ENCODE measurements at regions not wholly inside any gene's neighbourhood (a gene's known extent, or its start where the extent isn't known, plus 50 kb on each side); places are given as distances from the start of the nearest gene placed in this dataset.

GRCh38 chr16:65710107-65710506 lies 588.2 kb upstream of the CDH11 start:
- H3K36me3 ChIP-seq (ENCODE audit: low read depth): no peaks in the 10 kb centered on the region
- no peak for TF ChIP-seq CTCF (IDR thresholded peaks at IDR 0.05)
- no peaks in the 10 kb centered on the region for H3K4me1 ChIP-seq (ENCODE audit: low read depth)
- intact Hi-C loops (cut with DNase I, micrococcal nuclease): no loop called here
- ATAC-seq: no peak
- H3K9me3 ChIP-seq: no peaks in the 10 kb centered on the region
- no peak for DNase-seq
- no peak overlapping the region for H3K4me3 ChIP-seq

- H3K4me3 ChIP-seq: no peak overlapping the region
- H3K4me1 ChIP-seq (ENCODE audit: low read depth): no peaks in the 10 kb centered on the region
- intact Hi-C loops (cut with DNase I, micrococcal nuclease): no loop called here
- H3K9me3 ChIP-seq: no peaks in the 10 kb centered on the region
- no peak for ATAC-seq
- DNase-seq: no peak
- no peaks in the 10 kb centered on the region for H3K36me3 ChIP-seq (ENCODE audit: low read depth)
- no peak for TF ChIP-seq CTCF (IDR thresholded peaks at IDR 0.05)
Measured at GRCh38 chr16:65704866-65705265, 583.0 kb upstream of the CDH11 start.

- ATAC-seq (no peak), DNase-seq (no peak)
- TF ChIP-seq CTCF (IDR thresholded peaks at IDR 0.05): no peak
- intact Hi-C loops (cut with DNase I, micrococcal nuclease): no loop called here
- Histone ChIP-seq H3K4me3 (no peak overlapping the region), H3K9me3 (no peaks in the 10 kb centered on the region), H3K36me3 (ENCODE audit: low read depth) (no peaks in the 10 kb centered on the region), H3K4me1 (ENCODE audit: low read depth) (no peaks in the 10 kb centered on the region)
Measured at GRCh38 chr16:65702707-65703402, 581.0 kb upstream of the CDH11 start.

GRCh38 chr16:65700596-65700995 lies 578.7 kb upstream of the CDH11 start:
- no peak for TF ChIP-seq CTCF (IDR thresholded peaks at IDR 0.05)
- no peaks in the 10 kb centered on the region for H3K36me3 ChIP-seq (ENCODE audit: low read depth)
- H3K9me3 ChIP-seq: no peaks in the 10 kb centered on the region
- DNase-seq (no peak), ATAC-seq (no peak)
- intact Hi-C loops (cut with DNase I, micrococcal nuclease): no loop called here
- no peak overlapping the region for H3K4me3 ChIP-seq
- no peaks in the 10 kb centered on the region for H3K4me1 ChIP-seq (ENCODE audit: low read depth)

GRCh38 chr16:65698791-65699321 lies 577.0 kb upstream of the CDH11 start:
- intact Hi-C loops (cut with DNase I, micrococcal nuclease): no loop called here
- no peak for TF ChIP-seq CTCF (IDR thresholded peaks at IDR 0.05)
- DNase-seq: peak in 1 of 3 donors; percentile 2
- no peak for ATAC-seq
- Histone ChIP-seq H3K9me3 (no peaks in the 10 kb centered on the region), H3K36me3 (ENCODE audit: low read depth) (no peaks in the 10 kb centered on the region), H3K4me1 (ENCODE audit: low read depth) (no peaks in the 10 kb centered on the region), H3K4me3 (no peak overlapping the region)
